Endodermal cell (in vitro differentiated cells): ENCODE measurements at regions not wholly inside any gene's neighbourhood (a gene's known extent, or its start where the extent isn't known, plus 50 kb on each side); places are given as distances from the start of the nearest gene placed in this dataset.

Experiments used
- DNase-seq: peaks from one replicate; pipeline ENCODE4 v3.0.0-alpha.2; 2017
- H3K27ac ChIP-seq: 2 replicates; pipeline ENCODE4 v1.5.1; 2013; ENCODE audit warnings: mild to moderate bottlenecking, low read depth, low read length, moderate library complexity
- H3K27me3 ChIP-seq: 2 replicates; pipeline ENCODE4 v1.6.1; 2013; ENCODE audit warnings: mild to moderate bottlenecking, low read length, moderate library complexity; ENCODE audit not compliant: insufficient read depth, control insufficient read depth, poor library complexity, severe bottlenecking
- H3K36me3 ChIP-seq: 2 replicates; pipeline ENCODE4 v1.7.0; 2013; ENCODE audit warnings: mild to moderate bottlenecking, low read length, moderate library complexity; ENCODE audit not compliant: control insufficient read depth, insufficient read depth
- H3K4me1 ChIP-seq: one replicate; pipeline ENCODE4 v1.7.0; 2013; ENCODE audit warnings: low read length; ENCODE audit not compliant: control insufficient read depth, insufficient read depth
- H3K4me3 ChIP-seq: 2 replicates; pipeline ENCODE4 v1.5.1; 2013; ENCODE audit warnings: mild to moderate bottlenecking, low read length, moderate library complexity
- H3K9ac ChIP-seq: 2 replicates; pipeline ENCODE4 v1.6.1; 2013; ENCODE audit warnings: mild to moderate bottlenecking, low read length, moderate library complexity; ENCODE audit not compliant: poor library complexity, severe bottlenecking; ENCODE audit errors: extremely low read depth
- H3K9me3 ChIP-seq: 2 replicates; pipeline ENCODE4 v1.6.1; 2013; ENCODE audit warnings: mild to moderate bottlenecking, low read length, moderate library complexity; ENCODE audit not compliant: control insufficient read depth
- H3K27ac Mint-ChIP-seq: 2 replicates; pipeline ENCODE4 v1.8.0; 2020; ENCODE audit warnings: mixed read lengths
- H3K27me3 Mint-ChIP-seq: 2 replicates; pipeline ENCODE4 v1.8.0; 2021; ENCODE audit warnings: mild to moderate bottlenecking, mixed read lengths; ENCODE audit not compliant: insufficient read depth
- H3K36me3 Mint-ChIP-seq: 2 replicates; pipeline ENCODE4 v1.8.0; 2020; ENCODE audit warnings: low read depth, mixed read lengths
- H3K4me1 Mint-ChIP-seq: 2 replicates; pipeline ENCODE4 v1.8.0; 2020; ENCODE audit warnings: mixed read lengths
- H3K4me3 Mint-ChIP-seq: 2 replicates; pipeline ENCODE4 v1.8.0; 2020; ENCODE audit warnings: mild to moderate bottlenecking, moderate library complexity, mixed read lengths
- H3K9me3 Mint-ChIP-seq: 2 replicates; pipeline ENCODE4 v1.8.0; 2020; ENCODE audit warnings: mild to moderate bottlenecking, mixed read lengths
- CTCF ChIP-seq: fragments of 200-600 bp; sonication (generic); conservative IDR thresholded peaks from 2 replicates; pipeline ENCODE4 v1.5.0; 2021; ENCODE audit warnings: antibody characterized with exemption, mild to moderate bottlenecking
- WGBS, 2 experiments: methylation state at CpG; one replicate each; pipeline versions ENCODE4 v1.1.5 to v1.1.7; 2013; ENCODE audit warnings: missing lambda C conversion rate in 2 of 2, mixed read lengths in 1 of 2; ENCODE audit not compliant: insufficient coverage in 1 of 2, insufficient read length in 1 of 2; 5-methylcytosine and 5-hydroxymethylcytosine counted together

DNA sequence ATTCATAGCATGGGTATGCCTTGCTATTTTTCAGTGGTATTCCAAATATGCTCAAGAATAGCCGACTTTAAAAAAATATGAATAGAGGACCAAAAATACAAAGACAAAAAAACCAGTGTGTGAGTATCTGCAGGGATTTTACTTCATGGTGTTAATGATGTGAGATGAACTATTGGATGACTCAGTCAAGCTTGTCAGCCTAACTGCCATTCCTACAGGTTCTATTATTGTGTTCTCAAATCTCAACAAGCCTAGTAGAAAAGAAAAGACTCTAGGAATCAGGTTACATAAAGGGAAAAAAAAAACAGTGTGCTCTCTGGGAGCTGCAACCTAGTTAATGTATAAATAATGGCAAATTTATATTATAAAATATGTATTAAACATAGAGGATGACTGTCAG lies 588.4 kb upstream of the BTBD3 start:
- no peak overlapping the region for H3K27ac ChIP-seq
- H3K27me3 ChIP-seq, result no peaks in the 10 kb centered on the region
- TF ChIP-seq CTCF, result no peak
- Mint-ChIP-seq H3K36me3 (no peaks in the 10 kb centered on the region), H3K9me3 (no peaks in the 10 kb centered on the region), H3K4me3 (no peak overlapping the region), H3K27me3 (peaks cover 6% of the 10 kb centered on the region), H3K27ac (no peak overlapping the region), H3K4me1 (peaks cover 9% of the 10 kb centered on the region)
- no peak overlapping the region for H3K9ac ChIP-seq
- no peaks in the 10 kb centered on the region for H3K9me3 ChIP-seq
- H3K4me3 ChIP-seq, result no peak overlapping the region
- H3K4me1 ChIP-seq, result peaks cover 5% of the 10 kb centered on the region
- WGBS, 2 experiments, result 87% methylated on average over 1 of the region's 1 CpG; no CpG with 5 or more reads in 1 of the 2 experiments
- DNase-seq, result no peak
- H3K36me3 ChIP-seq, result no peaks in the 10 kb centered on the region

- no peak overlapping the region for H3K4me3 Mint-ChIP-seq
- no peaks in the 10 kb centered on the region for H3K27me3 ChIP-seq
Observed at GRCh38 chr20:11331096-11331495, 586.6 kb upstream of the BTBD3 start.

DNA sequence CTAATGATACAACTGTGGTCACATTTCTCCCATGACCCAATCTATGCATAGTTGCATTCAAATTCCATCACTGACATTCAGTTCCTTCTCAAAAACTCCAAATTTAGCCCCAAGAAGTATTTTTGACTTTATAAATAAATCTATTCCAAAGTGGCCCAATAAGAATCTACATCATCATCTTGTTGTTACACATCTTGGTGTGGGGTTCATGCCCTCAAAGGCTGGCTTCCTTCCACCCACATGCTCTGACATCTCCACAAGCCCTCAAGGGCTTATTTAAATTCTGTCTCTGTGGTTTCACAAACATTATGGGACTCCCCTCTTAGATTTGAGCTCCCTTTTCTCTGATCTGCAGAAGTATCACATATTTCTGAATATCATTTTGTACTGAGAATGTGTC lies 585.3 kb upstream of the BTBD3 start:
- no peaks in the 10 kb centered on the region for H3K36me3 ChIP-seq
- H3K9ac ChIP-seq, result no peak overlapping the region
- Mint-ChIP-seq H3K4me3 (no peak overlapping the region), H3K27ac (no peak overlapping the region), H3K4me1 (peaks cover 33% of the 10 kb centered on the region), H3K27me3 (peaks cover 6% of the 10 kb centered on the region), H3K36me3 (no peaks in the 10 kb centered on the region), H3K9me3 (no peaks in the 10 kb centered on the region)
- DNase-seq, result no peak
- no peak overlapping the region for H3K4me3 ChIP-seq
- TF ChIP-seq CTCF, result no peak
- peaks cover 18% of the 10 kb centered on the region for H3K4me1 ChIP-seq
- no peaks in the 10 kb centered on the region for H3K27me3 ChIP-seq
- H3K9me3 ChIP-seq, result no peaks in the 10 kb centered on the region
- no peak overlapping the region for H3K27ac ChIP-seq

More at GRCh38 chr20:11331096-11331495, 586.6 kb upstream of the BTBD3 start:
- Mint-ChIP-seq H3K27ac (no peak overlapping the region), H3K36me3 (no peaks in the 10 kb centered on the region), H3K4me1 (peaks cover 26% of the 10 kb centered on the region), H3K27me3 (peaks cover 6% of the 10 kb centered on the region), H3K9me3 (no peaks in the 10 kb centered on the region)
- Histone ChIP-seq H3K9me3 (no peaks in the 10 kb centered on the region), H3K9ac (no peak overlapping the region), H3K4me3 (no peak overlapping the region), H3K4me1 (peaks cover 12% of the 10 kb centered on the region), H3K36me3 (no peaks in the 10 kb centered on the region), H3K27ac (no peak overlapping the region)
- DNase-seq, result no peak
- no peak for TF ChIP-seq CTCF
- WGBS, 2 experiments, result 79 to 96% methylated on average over 2 of the region's 2 CpGs
